ENCODE measurements at regions not wholly inside any gene's neighbourhood (a gene's known extent, or its start where the extent isn't known, plus 50 kb on each side); places are given as distances from the start of the nearest gene placed in this dataset.
A peak's percentile ranks its signal among the peaks of the same experiment; 100 is the strongest.

GRCh38 chr10:36087006-36088005 is 445.2 kb upstream of the FZD8 start:
- DNase-seq, result no peak

GRCh38 chr10:36075196-36075595 is 433.1 kb upstream of the FZD8 start:
- DNase-seq, result no peak

- no peak for DNase-seq
Observed at GRCh38 chr10:36073796-36074345, 431.8 kb upstream of the FZD8 start.

GRCh38 chr10:36068542-36068941 is 426.4 kb upstream of the FZD8 start:
- no peak for DNase-seq

GRCh38 chr10:36067748-36068147 is 425.7 kb upstream of the FZD8 start:
- DNase-seq, result no peak

- DNase-seq, result no peak
Observed at GRCh38 chr10:36066850-36067249, 424.8 kb upstream of the FZD8 start.

DNA sequence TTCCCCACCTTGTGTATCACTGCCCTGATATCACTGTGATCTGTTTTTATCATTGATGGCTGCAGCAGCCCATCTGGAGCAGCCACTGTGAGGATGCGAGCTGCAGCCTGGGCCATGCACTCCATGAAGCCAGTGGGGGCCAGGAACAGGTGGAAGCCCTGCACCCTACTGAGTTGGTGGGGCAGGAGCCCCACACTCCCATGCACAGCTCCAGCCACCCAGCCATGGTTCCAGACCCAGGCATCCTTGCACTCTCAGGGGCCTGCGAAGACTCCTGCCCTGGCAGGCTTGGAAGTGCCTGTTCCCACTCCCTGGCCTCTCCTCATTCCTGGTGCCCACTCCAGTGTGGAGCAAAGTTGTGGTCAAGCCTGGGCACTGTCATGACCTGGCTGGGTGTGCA is 424.0 kb upstream of the FZD8 start:
- no peak for DNase-seq

DNA sequence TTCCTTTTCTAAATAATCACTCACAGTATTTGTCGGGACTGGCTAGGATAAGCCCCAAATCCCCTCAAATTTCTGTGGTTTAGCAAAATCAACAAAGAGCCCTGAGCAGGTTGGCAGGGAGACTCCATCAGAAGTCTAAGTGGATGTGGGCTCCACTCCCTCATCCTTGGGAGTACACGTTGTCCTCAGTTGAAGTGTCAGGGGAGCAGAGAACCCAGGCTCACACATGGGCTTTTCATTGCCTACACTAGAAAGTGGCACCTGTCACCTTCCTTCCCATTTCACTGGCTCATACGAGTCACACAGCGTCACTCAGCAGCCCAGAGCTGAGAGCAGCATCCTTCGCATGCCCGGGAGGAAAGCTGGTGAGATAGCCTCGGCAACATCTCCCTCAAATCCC is 421.3 kb upstream of the FZD8 start:
- DNase-seq, result no peak

GRCh38 chr10:36057731-36058130 is 415.6 kb upstream of the FZD8 start:
- no peak for DNase-seq

DNA sequence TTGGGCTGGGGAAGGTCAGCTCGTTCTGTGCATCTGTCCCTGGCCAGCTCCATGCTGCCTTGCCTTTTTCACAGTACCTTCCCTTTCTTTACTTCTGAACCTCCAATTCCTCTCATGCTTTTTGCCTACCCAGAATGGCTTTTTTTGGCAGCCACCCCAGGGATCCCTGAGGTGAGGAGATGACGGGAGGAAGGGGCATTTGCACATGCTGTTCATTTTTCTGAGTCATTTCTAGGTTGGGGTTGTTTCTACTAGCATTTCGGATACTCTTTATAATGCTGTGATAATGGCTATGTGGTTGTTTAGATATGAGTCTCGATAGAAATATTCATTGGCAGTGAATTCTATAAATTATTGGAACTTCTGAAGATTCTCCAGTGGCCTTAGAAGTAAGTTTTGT is 415.1 kb upstream of the FZD8 start:
- DNase-seq, result peak; percentile 56

DNA sequence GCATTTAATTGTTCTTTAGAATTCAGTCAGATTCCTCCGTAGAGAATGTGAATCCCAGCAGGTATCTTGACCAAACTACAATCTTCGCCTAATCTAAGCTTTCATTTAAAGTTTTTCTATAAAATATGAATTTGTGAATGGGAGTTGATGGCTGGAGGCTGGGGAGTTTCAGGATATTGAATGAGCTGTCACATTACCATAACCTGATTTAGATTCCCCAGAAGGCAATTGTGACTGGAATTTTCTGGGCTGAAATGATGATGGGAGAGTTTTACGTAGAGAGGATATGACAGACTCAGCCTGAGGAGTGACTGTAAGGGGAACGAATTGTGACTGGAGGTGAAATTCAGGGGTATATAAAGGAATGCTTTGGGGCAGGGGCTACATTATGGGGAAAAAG is 411.7 kb upstream of the FZD8 start:
- no peak for DNase-seq

- DNase-seq, result no peak
Observed at GRCh38 chr10:36053271-36053670, 411.2 kb upstream of the FZD8 start.

DNA sequence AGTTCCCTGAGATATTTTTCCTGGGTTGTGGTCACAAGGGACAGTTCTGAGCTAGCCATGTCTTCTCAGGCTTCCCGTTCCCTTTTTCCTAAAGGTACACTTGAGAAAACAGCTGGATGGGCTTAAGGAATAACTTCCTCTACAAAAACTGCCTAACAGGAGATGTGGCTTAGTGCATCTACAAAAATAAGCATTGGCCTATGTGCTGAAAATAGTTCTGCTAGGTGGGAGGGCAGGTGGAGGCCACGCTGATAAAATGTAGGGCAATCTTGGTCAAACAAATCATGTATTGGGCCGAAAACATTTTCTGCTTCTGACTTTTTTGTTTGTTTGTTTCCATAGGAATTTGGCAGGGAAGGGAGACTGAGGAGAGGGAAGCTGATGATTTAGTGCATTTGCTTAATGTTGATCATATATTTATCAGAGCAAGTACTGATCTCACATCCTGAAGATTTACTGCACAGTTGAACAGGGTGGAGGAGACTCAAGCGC is 409.4 kb upstream of the FZD8 start:
- DNase-seq, result no peak

DNA sequence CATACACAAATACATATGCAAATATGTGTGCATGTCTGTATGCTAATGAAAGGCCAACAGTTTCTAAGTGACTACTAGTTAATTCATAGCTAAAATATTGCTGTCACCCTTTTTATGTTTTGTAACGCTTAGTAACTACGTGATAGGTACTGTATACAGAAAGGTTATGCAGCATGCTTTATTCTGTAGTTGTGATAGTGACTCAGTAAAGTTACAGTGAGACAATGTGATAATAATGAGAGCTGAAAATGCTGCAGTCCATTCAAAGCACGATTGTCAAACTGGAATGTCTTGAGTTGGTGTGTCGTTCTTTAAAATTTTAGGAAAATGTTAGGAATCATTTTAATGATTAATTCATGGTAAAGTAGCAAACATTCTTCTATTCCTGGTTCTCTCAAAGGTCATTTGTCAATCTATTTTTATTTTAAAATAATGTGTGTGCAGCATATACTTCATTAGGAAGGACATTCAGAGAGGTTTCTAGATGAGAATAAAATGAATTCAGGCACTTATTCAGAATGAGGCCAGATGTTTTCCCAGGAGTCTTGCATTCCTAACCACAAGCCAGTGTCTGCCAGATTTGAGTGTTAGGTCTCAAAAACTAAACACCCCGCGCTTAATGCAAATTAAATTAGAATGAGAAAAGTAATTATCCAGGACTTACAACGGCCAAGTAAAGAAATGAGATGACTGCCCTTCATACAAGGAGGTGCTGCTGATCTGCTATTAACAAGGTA is 408.8 kb upstream of the FZD8 start:
- peak; percentile 7 for DNase-seq

DNA sequence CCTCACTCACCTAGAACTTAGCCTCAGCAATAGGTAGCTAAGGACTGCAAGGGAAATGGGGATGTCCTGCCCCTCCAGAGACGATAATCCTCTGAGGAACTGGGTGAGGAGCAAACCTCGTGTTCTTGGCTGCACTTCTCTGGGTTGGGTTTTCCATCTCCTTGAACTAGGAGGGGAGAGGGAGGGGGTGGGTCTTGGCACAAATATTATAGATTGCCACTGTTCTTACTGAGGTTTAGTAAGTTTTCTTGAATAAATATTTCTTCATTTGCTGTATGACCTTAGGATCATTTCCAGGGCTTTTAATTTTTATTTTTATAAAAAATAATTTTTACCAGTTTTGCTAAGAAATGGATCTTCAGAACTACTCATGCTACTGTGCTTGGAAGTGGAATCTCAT is 406.7 kb upstream of the FZD8 start:
- no peak for DNase-seq

DNA sequence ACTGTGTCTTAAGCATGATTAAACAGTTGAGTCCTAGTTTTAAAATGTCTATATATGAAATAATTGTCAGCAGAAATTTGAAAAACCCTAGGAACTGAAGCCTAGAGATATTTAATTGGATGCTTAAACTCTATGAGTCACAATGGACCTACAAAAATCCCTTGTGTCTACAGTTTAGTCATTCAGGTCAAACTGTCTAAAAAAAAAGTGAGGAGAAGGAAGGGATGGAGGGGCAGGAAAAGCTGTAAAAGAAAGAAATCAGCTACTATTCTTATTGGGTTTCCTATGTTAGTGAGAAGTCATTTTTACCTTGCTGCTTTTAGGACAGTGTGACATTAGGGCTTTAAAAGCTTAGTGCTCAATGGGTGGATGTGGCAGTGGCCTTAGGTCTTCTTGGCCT is 406.1 kb upstream of the FZD8 start:
- peak; percentile 27 for DNase-seq

DNA sequence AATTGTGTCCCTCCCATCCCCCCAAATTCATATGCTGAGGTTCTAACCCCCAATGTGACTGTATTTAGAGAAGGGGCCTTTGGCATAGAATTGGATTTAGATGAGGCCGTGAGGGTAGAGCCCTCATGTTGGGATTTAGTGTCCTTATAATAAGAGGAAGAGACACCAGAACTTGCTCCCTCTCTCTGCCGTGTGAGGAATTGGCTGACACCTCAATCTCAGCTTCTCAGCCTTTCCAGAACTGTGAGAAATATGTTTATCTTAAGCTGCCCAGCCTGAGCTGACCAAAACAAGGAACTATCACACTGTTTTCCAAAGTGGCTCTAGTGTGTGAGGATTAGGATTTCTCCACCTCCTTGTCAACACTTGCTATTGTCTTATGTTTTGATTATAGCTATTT is 400.0 kb upstream of the FZD8 start:
- no peak for DNase-seq

DNA sequence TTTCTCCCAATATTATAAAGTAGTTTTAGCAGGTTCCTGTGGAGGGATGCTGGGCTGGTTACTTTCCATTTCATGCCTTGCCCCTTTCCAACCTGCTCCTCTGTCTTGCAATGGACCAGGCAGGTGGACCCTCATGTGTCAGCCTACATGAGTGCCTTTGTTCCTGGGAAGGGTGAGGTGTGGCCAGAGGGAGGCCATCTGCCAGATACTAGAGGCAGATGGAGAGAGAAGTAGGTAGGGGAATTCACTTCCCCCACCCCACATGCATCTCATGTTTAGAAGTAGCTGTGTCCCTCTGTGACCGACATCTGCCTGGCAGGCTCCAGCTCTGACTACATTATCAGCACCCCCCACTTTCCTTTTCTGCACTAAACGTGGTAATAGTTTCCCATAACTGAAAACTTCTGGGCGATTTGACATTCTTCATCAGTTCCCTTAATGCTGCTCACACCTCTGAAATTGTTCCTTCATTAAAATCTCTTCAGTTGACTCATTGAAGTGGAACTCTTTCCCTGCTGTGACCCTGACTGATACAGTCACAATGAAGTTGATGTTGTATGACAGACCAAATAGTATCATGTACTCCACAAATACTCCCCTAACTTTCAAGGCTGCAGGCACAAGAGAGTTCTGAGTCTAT is 396.3 kb upstream of the FZD8 start:
- no peak for DNase-seq

DNA sequence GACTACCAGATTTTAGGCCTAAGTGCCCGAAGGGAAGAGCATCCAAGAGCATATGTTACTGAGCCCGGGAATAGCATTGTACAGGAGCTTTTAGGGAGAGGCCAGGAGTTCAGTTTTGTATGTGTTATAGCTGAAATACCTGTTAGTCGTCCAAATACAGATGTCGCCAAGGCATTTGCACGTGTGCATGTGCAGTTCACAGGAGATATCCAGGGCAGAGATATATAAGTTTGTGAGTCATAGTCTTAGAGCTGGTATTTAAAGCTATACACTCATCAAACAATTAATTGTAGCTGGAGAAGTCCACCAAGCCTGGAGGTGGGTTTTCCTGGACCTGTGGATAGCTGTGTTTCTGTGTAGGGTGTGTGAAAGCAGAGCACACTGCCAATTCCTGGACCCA is 394.0 kb upstream of the FZD8 start:
- no peak for DNase-seq

- no peak for DNase-seq
Observed at GRCh38 chr10:36033808-36034207, 391.7 kb upstream of the FZD8 start.

GRCh38 chr10:36030516-36030915 is 388.4 kb upstream of the FZD8 start:
- no peak for DNase-seq

DNA sequence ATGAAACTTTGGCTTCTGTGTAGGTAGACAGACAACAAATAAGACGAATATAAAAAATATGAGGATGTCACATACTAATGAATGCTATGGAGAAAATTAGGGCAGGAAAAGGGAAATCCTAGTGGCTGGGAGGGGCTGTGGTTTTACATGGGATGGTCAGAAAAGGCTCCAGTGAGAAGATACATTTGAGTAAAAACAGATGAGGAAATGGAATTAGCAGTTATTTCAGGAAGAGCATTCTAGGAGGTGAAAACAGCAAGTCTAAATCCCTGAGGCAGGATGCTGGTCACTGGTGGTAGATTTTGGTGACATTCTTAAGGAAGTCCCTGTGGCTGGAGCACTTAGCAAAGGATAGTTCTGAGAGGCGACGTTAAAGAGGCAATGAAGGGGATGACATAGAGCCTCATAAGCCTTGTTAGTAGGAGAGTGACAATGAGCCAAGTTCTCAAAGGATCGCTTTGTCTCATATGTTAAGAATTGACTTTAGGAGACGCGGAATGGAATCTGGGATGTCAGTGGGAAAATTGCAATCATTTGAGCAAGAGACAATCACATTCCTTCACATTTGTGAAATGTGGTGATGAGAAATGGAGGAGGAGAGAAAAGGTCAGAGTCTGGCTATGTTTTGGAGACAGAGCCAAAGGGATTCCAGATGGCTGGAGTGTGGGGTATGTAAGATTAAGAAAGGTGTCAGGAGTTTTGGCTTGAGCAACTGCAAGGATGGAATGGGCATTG is 384.7 kb upstream of the FZD8 start:
- DNase-seq, result peak; percentile 21
